ENCODE measurements at regions not wholly inside any gene's neighbourhood (a gene's known extent, or its start where the extent isn't known, plus 50 kb on each side); places are given as distances from the start of the nearest gene placed in this dataset.
A peak's percentile ranks its signal among the peaks of the same experiment; 100 is the strongest.

GRCh38 chr9:75226403-75227139 is 138.3 kb downstream of the OSTF1 start:
- peak; percentile 15 for TF ChIP-seq YY1 (IDR thresholded peaks at IDR 0.05; ENCODE audit: insufficient read depth, insufficient read length)
- no peak for TF ChIP-seq ZNF274 (IDR thresholded peaks at IDR 0.05; ENCODE audit: low read depth, low read length)
- no peak for TF ChIP-seq SUZ12 (IDR thresholded peaks at IDR 0.05; ENCODE audit: extremely low read depth, insufficient read depth, insufficient read length)

Data from NT2/D1 (cell line).